ENCODE measurements at regions not wholly inside any gene's neighbourhood (a gene's known extent, or its start where the extent isn't known, plus 50 kb on each side); places are given as distances from the start of the nearest gene placed in this dataset.

GRCh38 chr20:52578559-52578958, 387.0 kb upstream of the ZFP64 start:
- Histone ChIP-seq H3K9me2 (ENCODE audit: insufficient read depth) (no peaks in the 10 kb centered on the region), H3K79me2 (ENCODE audit: low read depth) (no peaks in the 10 kb centered on the region), H3K4me1 (replicated peaks; ENCODE audit: insufficient read depth) (no peaks in the 10 kb centered on the region), H3K4me2 (no peak overlapping the region), H3K27me3 (ENCODE audit: insufficient read depth, low read depth) (no peaks in the 10 kb centered on the region), H4K20me1 (ENCODE audit: insufficient read depth) (no peaks in the 10 kb centered on the region), H3K36me3 (ENCODE audit: low read depth) (no peaks in the 10 kb centered on the region), H3F3A (ENCODE audit: insufficient read depth, low read depth) (no peaks in the 10 kb centered on the region), H2AFZ (no peak overlapping the region), H3K9me3 (ENCODE audit: insufficient read depth, low read depth) (no peaks in the 10 kb centered on the region), H3K27ac (no peak overlapping the region), H3K4me3 (no peak overlapping the region)
- DNase-seq = no peak
- intact Hi-C loops (cut with micrococcal nuclease; ENCODE audit: unreplicated experiment) = no loop called here
- BruUV-seq (replicated peaks) = no TSS peak
- ChIA-PET POLR2A (ENCODE audit: unreplicated experiment) (no interaction called here), CTCF (no interaction called here)
- TF ChIP-seq CTCF (conservative IDR thresholded peaks at IDR 0.05) = no peak
- TF ChIP-seq EZH2 (IDR thresholded peaks at IDR 0.05; ENCODE audit: low read depth) = no peak

GRCh38 chr20:52577696-52578095, 386.1 kb upstream of the ZFP64 start:
- H3K4me1 ChIP-seq (replicated peaks; ENCODE audit: insufficient read depth) = no peaks in the 10 kb centered on the region
- TF ChIP-seq CTCF (conservative IDR thresholded peaks at IDR 0.05) (no peak), EZH2 (IDR thresholded peaks at IDR 0.05; ENCODE audit: low read depth) (no peak)
- POLR2A ChIA-PET (ENCODE audit: unreplicated experiment) = no interaction called here

DNA sequence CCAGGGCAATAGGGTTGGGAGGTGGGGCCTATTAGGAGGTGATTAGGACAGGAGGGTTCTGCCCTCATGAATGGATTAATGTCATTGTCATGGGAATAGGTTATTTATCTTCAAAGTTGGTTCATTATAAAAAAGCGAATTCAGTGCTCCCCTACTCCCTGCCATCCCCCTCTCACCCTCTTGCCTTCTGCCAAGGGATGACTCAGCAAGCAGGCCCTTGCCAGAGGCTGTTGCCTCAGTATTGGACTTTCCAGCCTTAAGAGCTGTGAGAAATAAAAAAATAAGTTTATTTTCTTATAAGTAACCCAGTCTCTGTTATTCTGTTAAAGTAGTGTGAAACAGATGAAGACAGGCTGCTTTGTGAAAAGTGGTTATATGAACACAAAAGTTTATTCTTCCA, 381.1 kb upstream of the ZFP64 start:
- H3K4me3 ChIP-seq = no peak overlapping the region
- no TSS peak for BruUV-seq (replicated peaks)
- POLR2A ChIA-PET (ENCODE audit: unreplicated experiment) = no interaction called here
- H3K9me2 ChIP-seq (ENCODE audit: insufficient read depth) = no peaks in the 10 kb centered on the region
- H3K27ac ChIP-seq = no peak overlapping the region
- no peaks in the 10 kb centered on the region for H4K20me1 ChIP-seq (ENCODE audit: insufficient read depth)
- TF ChIP-seq EZH2 (IDR thresholded peaks at IDR 0.05; ENCODE audit: low read depth) = no peak
- TF ChIP-seq CTCF (conservative IDR thresholded peaks at IDR 0.05) = no peak
- CTCF ChIA-PET = no interaction called here
- H2AFZ ChIP-seq = no peak overlapping the region
- H3K4me1 ChIP-seq (replicated peaks; ENCODE audit: insufficient read depth) = no peaks in the 10 kb centered on the region
- H3K36me3 ChIP-seq (ENCODE audit: low read depth) = no peaks in the 10 kb centered on the region
- H3F3A ChIP-seq (ENCODE audit: insufficient read depth, low read depth) = no peaks in the 10 kb centered on the region
- no peaks in the 10 kb centered on the region for H3K9me3 ChIP-seq (ENCODE audit: insufficient read depth, low read depth)
- H3K27me3 ChIP-seq (ENCODE audit: insufficient read depth, low read depth) = no peaks in the 10 kb centered on the region
- H3K4me2 ChIP-seq = no peak overlapping the region
- no peaks in the 10 kb centered on the region for H3K79me2 ChIP-seq (ENCODE audit: low read depth)
- peak in 1 of 2 experiments; percentile 29 for DNase-seq
- intact Hi-C loops (cut with micrococcal nuclease; ENCODE audit: unreplicated experiment) = no loop called here

More at GRCh38 chr20:52577696-52578095, 386.1 kb upstream of the ZFP64 start:
- intact Hi-C loops (cut with micrococcal nuclease; ENCODE audit: unreplicated experiment) = no loop called here
- Histone ChIP-seq H2AFZ (no peak overlapping the region), H3K79me2 (ENCODE audit: low read depth) (no peaks in the 10 kb centered on the region), H3F3A (ENCODE audit: insufficient read depth, low read depth) (no peaks in the 10 kb centered on the region), H4K20me1 (ENCODE audit: insufficient read depth) (no peaks in the 10 kb centered on the region), H3K4me3 (no peak overlapping the region), H3K27me3 (ENCODE audit: insufficient read depth, low read depth) (no peaks in the 10 kb centered on the region), H3K9me2 (ENCODE audit: insufficient read depth) (no peaks in the 10 kb centered on the region), H3K9me3 (ENCODE audit: insufficient read depth, low read depth) (no peaks in the 10 kb centered on the region), H3K36me3 (ENCODE audit: low read depth) (no peaks in the 10 kb centered on the region), H3K27ac (no peak overlapping the region), H3K4me2 (no peak overlapping the region)
- CTCF ChIA-PET = no interaction called here
- BruUV-seq (replicated peaks) = no TSS peak
- no peak for DNase-seq

Measured in PC-9 (cell line).